ENCODE measurements at regions not wholly inside any gene's neighbourhood (a gene's known extent, or its start where the extent isn't known, plus 50 kb on each side); places are given as distances from the start of the nearest gene placed in this dataset.

DNA sequence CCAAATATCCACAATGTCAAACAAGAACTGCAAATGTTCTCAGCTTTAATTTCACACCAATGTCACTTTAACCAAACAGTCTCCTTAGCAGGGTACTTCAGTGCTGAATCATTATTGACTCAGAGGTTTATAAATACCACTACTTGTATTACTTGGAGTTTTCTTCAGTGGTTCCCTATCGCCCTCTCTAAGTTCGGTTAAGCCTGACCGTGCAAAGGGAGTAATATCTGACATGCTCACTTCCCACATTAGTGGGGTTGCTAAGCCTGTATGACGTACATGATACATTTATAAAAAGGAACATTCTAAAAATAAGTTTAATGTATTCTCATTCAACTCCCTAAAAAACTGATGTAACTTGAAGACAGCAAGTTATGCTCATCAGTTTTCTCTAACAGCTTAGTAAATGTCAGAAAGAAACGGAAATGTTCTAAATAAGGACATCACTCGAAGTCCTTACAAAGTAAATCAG, 93.1 kb upstream of the ZC3H12C start:
- no peak for TF ChIP-seq ARNT (IDR thresholded peaks at IDR 0.05)
- TF ChIP-seq CTBP1 (IDR thresholded peaks at IDR 0.05; ENCODE audit: borderline replicate concordance) = no peak
- no peak for TF ChIP-seq ELF4 (IDR thresholded peaks at IDR 0.05)
